B cell (primary cell): ENCODE measurements at regions not wholly inside any gene's neighbourhood (a gene's known extent, or its start where the extent isn't known, plus 50 kb on each side); places are given as distances from the start of the nearest gene placed in this dataset.

Experiments
- ATAC-seq: fragments of 200-7000 bp; cut with Tn5 transposase; one replicate; pipeline ENCODE4 v1.10.0; 2021; ENCODE audit warnings: low read depth, mild to moderate bottlenecking, moderate number of reproducible peaks, moderate library complexity
- CTCF ChIA-PET: fragments of 350-600 bp; sonication (Branson Sonifier 250); formaldehyde crosslinking; loops from one replicate; lab custom pipeline; 2021; ENCODE audit warnings: antibody characterized with exemption, inconsistent platforms; lab: Charles Lee
- POLR2A ChIA-PET: fragments of 350-600 bp; sonication (Branson Sonifier 250); formaldehyde crosslinking; loops from one replicate; lab custom pipeline; 2021; ENCODE audit warnings: antibody characterized with exemption; lab: Charles Lee
- DNase-seq: peaks from one replicate; pipeline ENCODE4 v3.0.0; 2013
- H2AFZ ChIP-seq: 2 replicates; pipeline ENCODE4 v1.6.1; 2012; ENCODE audit warnings: mild to moderate bottlenecking, low read depth, low read length; ENCODE audit not compliant: insufficient read depth, poor library complexity, severe bottlenecking
- H3K27ac ChIP-seq, 2 donors: 1 replicate in 1 of 2; 2 replicates in 1 of 2; pipeline ENCODE4 v1.5.1; 2012 to 2013; ENCODE audit warnings: low read length in 2 of 2, mild to moderate bottlenecking in 2 of 2, moderate library complexity in 1 of 2
- H3K27me3 ChIP-seq, 4 experiments: fragments of 200-600 bp in 1 of 4; sonication (generic) in 1 of 4; replicated peaks in 1 of 4; 1 replicate in 2 of 4; 2 replicates in 2 of 4; pipeline versions ENCODE4 v1.6.1 to v1.7.0; 2013 to 2016; ENCODE audit warnings: low read length in 3 of 4, mild to moderate bottlenecking in 2 of 4, mixed read lengths in 1 of 4, moderate library complexity in 1 of 4; ENCODE audit not compliant: insufficient read depth in 4 of 4, control insufficient read depth in 3 of 4; ENCODE audit errors: control extremely low read depth in 1 of 4
- H3K36me3 ChIP-seq, 2 experiments: replicated peaks in 1 of 2; 1 replicate in 1 of 2; 2 replicates in 1 of 2; pipeline versions ENCODE4 v1.6.1 to v1.7.1; 2013; ENCODE audit warnings: low read length in 1 of 2; ENCODE audit not compliant: insufficient read depth in 2 of 2, control insufficient read depth in 1 of 2; ENCODE audit errors: control extremely low read depth in 1 of 2, extremely low read depth in 1 of 2
- H3K4me1 ChIP-seq, 2 donors: fragments of 200-600 bp in 1 of 2; sonication (generic) in 1 of 2; 1 replicate in 1 of 2; 2 replicates in 1 of 2; pipeline versions ENCODE4 v1.5.1 to v1.6.1; 2013 to 2017; ENCODE audit warnings: low read length in 2 of 2; ENCODE audit not compliant: control insufficient read depth in 2 of 2, insufficient read depth in 2 of 2
- H3K4me2 ChIP-seq: replicated peaks from 2 replicates; pipeline ENCODE3; 2012; ENCODE audit warnings: mild to moderate bottlenecking, low read depth, low read length; ENCODE audit not compliant: poor library complexity, severe bottlenecking
- H3K4me3 ChIP-seq, 5 experiments: fragments of 200-600 bp in 1 of 5; sonication (generic) in 1 of 5; 1 replicate in 3 of 5; 2 replicates in 2 of 5; pipeline versions ENCODE4 v1.5.1 to v1.7.0; 2011 to 2016; ENCODE audit warnings: low read length in 4 of 5, mild to moderate bottlenecking in 4 of 5, low read depth in 2 of 5, control low read depth in 1 of 5, moderate library complexity in 1 of 5; ENCODE audit not compliant: insufficient read depth in 1 of 5; ENCODE audit errors: control extremely low read depth in 1 of 5, extremely low read depth in 1 of 5
- H3K79me2 ChIP-seq: fragments of 200-600 bp; sonication (generic); one replicate; pipeline ENCODE4 v1.6.0; 2016; ENCODE audit warnings: low read length; ENCODE audit not compliant: control insufficient read depth, insufficient read depth
- H3K9ac ChIP-seq: fragments of 200-600 bp; sonication (generic); 2 replicates; pipeline ENCODE4 v1.6.1; 2017; ENCODE audit warnings: mild to moderate bottlenecking, low read length, moderate library complexity
- H3K9me3 ChIP-seq, 3 donors: one replicate each; pipeline versions ENCODE4 v1.6.1 to v1.7.1; 2013; ENCODE audit warnings: low read length in 2 of 3; ENCODE audit not compliant: control insufficient read depth in 2 of 3, insufficient read depth in 1 of 3; ENCODE audit errors: control extremely low read depth in 1 of 3
- H4K20me1 ChIP-seq: 2 replicates; pipeline ENCODE4 v1.6.0; 2012; ENCODE audit warnings: mild to moderate bottlenecking, low read length; ENCODE audit not compliant: insufficient read depth, control insufficient read depth, poor library complexity, severe bottlenecking
- H3K27ac Mint-ChIP-seq: one replicate; pipeline ENCODE4 v1.8.0; 2021; ENCODE audit warnings: mixed read lengths
- H3K27me3 Mint-ChIP-seq: one replicate; pipeline ENCODE4 v1.8.0; 2021; ENCODE audit warnings: mixed read lengths
- H3K4me1 Mint-ChIP-seq: one replicate; pipeline ENCODE4 v1.8.0; 2021; ENCODE audit warnings: mixed read lengths
- H3K4me3 Mint-ChIP-seq: one replicate; pipeline ENCODE4 v1.8.0; 2021; ENCODE audit warnings: mixed read lengths
- H3K9me3 Mint-ChIP-seq: one replicate; pipeline ENCODE4 v1.8.0; 2022; ENCODE audit warnings: mixed read lengths; ENCODE audit not compliant: insufficient read depth
- EZH2 ChIP-seq: IDR thresholded peaks from 2 replicates; pipeline ENCODE4 v1.6.1; 2012; ENCODE audit warnings: borderline replicate concordance, low read depth, mild to moderate bottlenecking, moderate library complexity, low read length; ENCODE audit not compliant: insufficient read depth, poor library complexity, severe bottlenecking
- WGBS: methylation state at CpG from one replicate; pipeline ENCODE4 v1.1.5; 2013; ENCODE audit warnings: missing lambda C conversion rate; ENCODE audit not compliant: insufficient coverage; 5-methylcytosine and 5-hydroxymethylcytosine counted together
- intact Hi-C: fragments of 100-400 bp; cut with micrococcal nuclease; formaldehyde crosslinking; loops from one replicate; pipeline ENCODE4 v1.10.0; 2022
- TF ChIP-seq, protein P1 (sequence below): fragments of 200-600 bp; IDR thresholded peaks from one replicate; pipeline ENCODE4 v1.8.0; 2022; ENCODE audit warnings: antibody characterized with exemption, mild to moderate bottlenecking

- Histone ChIP-seq H2AFZ (no peak overlapping the region), H3K27me3 (no peaks in the 10 kb centered on the region), H4K20me1 (no peaks in the 10 kb centered on the region), H3K4me1 (no peaks in the 10 kb centered on the region), H3K79me2 (no peaks in the 10 kb centered on the region), H3K4me2 (no peak overlapping the region), H3K4me3 (no peak overlapping the region), H3K9me3 (no peaks in the 10 kb centered on the region), H3K9ac (no peak overlapping the region), H3K27ac (no peak overlapping the region), H3K36me3 (no peaks in the 10 kb centered on the region)
- Mint-ChIP-seq H3K4me3 (no peak overlapping the region), H3K27ac (no peak overlapping the region), H3K9me3 (peaks cover 2% of the 10 kb centered on the region), H3K4me1 (no peaks in the 10 kb centered on the region), H3K27me3 (no peaks in the 10 kb centered on the region)
- no CpG with 5 or more reads among the region's 3 CpGs for WGBS
- ChIA-PET CTCF (no interaction called here), POLR2A (no interaction called here)
- intact Hi-C loops = no loop called here
- DNase-seq = no peak
- ATAC-seq = no peak
- TF ChIP-seq, protein P1, sequence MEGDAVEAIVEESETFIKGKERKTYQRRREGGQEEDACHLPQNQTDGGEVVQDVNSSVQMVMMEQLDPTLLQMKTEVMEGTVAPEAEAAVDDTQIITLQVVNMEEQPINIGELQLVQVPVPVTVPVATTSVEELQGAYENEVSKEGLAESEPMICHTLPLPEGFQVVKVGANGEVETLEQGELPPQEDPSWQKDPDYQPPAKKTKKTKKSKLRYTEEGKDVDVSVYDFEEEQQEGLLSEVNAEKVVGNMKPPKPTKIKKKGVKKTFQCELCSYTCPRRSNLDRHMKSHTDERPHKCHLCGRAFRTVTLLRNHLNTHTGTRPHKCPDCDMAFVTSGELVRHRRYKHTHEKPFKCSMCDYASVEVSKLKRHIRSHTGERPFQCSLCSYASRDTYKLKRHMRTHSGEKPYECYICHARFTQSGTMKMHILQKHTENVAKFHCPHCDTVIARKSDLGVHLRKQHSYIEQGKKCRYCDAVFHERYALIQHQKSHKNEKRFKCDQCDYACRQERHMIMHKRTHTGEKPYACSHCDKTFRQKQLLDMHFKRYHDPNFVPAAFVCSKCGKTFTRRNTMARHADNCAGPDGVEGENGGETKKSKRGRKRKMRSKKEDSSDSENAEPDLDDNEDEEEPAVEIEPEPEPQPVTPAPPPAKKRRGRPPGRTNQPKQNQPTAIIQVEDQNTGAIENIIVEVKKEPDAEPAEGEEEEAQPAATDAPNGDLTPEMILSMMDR = no peak
- TF ChIP-seq EZH2 = no peak
These were observed 2056.4 kb downstream of the PCDH7 start for GRCh38 chr4:32776435-32777203.

- no peak overlapping the region for H3K9ac ChIP-seq
- no CpG with 5 or more reads among the region's 1 CpG for WGBS
- H3K79me2 ChIP-seq = no peaks in the 10 kb centered on the region
- no peak overlapping the region for H3K4me2 ChIP-seq
- H4K20me1 ChIP-seq = no peaks in the 10 kb centered on the region
- H3K4me3 Mint-ChIP-seq = no peak overlapping the region
- ATAC-seq = no peak
- no peaks in the 10 kb centered on the region for H3K27me3 ChIP-seq
- no peaks in the 10 kb centered on the region for H3K4me1 ChIP-seq
- H3K9me3 ChIP-seq = no peaks in the 10 kb centered on the region
- ChIA-PET CTCF (no interaction called here), POLR2A (no interaction called here)
- no peaks in the 10 kb centered on the region for H3K4me1 Mint-ChIP-seq
- intact Hi-C loops = no loop called here
- no peaks in the 10 kb centered on the region for H3K27me3 Mint-ChIP-seq
- H3K4me3 ChIP-seq = no peak overlapping the region
- H3K27ac Mint-ChIP-seq = no peak overlapping the region
- no peaks in the 10 kb centered on the region for H3K36me3 ChIP-seq
- no peak for DNase-seq
- no peak overlapping the region for H3K27ac ChIP-seq
- peaks cover 4% of the 10 kb centered on the region for H3K9me3 Mint-ChIP-seq
- TF ChIP-seq, protein P1 = no peak
- no peak for TF ChIP-seq EZH2
- H2AFZ ChIP-seq = no peak overlapping the region
These were observed 2057.9 kb downstream of the PCDH7 start for GRCh38 chr4:32778025-32778424.
